HG03469 (cell line): ENCODE measurements at regions not wholly inside any gene's neighbourhood (a gene's known extent, or its start where the extent isn't known, plus 50 kb on each side); places are given as distances from the start of the nearest gene placed in this dataset.

Experiments used
- ATAC-seq: cut with Tn5 transposase; IDR thresholded peaks from one replicate; pipeline ENCODE4 v1.9.1; 2021; ENCODE audit warnings: mild to moderate bottlenecking, moderate library complexity, moderate number of reproducible peaks; ENCODE audit not compliant: unreplicated experiment

GRCh38 chr12:82174936-82175335 is 183.3 kb downstream of the CCDC59 start:
- no peak for ATAC-seq

GRCh38 chr12:82174383-82174782 is 183.8 kb downstream of the CCDC59 start:
- no peak for ATAC-seq

GRCh38 chr12:82149045-82149444 is 209.1 kb downstream of the CCDC59 start:
- ATAC-seq, result no peak

GRCh38 chr12:82146740-82147139 is 211.4 kb downstream of the CCDC59 start:
- ATAC-seq, result no peak

- ATAC-seq, result no peak
Measured at GRCh38 chr12:82144505-82144904, 213.7 kb downstream of the CCDC59 start.

- ATAC-seq, result no peak
Measured at GRCh38 chr12:82132390-82132789, 225.8 kb downstream of the CCDC59 start.

- ATAC-seq, result no peak
Measured at GRCh38 chr12:82130762-82131161, 227.4 kb downstream of the CCDC59 start.

- ATAC-seq, result no peak
Measured at GRCh38 chr12:82124711-82125380, 233.3 kb downstream of the CCDC59 start.

GRCh38 chr12:82121545-82121944 is 236.6 kb downstream of the CCDC59 start:
- no peak for ATAC-seq

- no peak for ATAC-seq
Measured at GRCh38 chr12:82120901-82121300, 237.3 kb downstream of the CCDC59 start.

GRCh38 chr12:82109243-82109642 is 248.9 kb downstream of the CCDC59 start:
- no peak for ATAC-seq

- no peak for ATAC-seq
Measured at GRCh38 chr12:82108615-82109014, 249.6 kb downstream of the CCDC59 start.

- ATAC-seq, result no peak
Measured at GRCh38 chr12:82099216-82099615, 259.0 kb downstream of the CCDC59 start.

- no peak for ATAC-seq
Measured at GRCh38 chr12:82097877-82098276, 260.3 kb downstream of the CCDC59 start.

- no peak for ATAC-seq
Measured at GRCh38 chr12:82097438-82097837, 260.7 kb downstream of the CCDC59 start.

GRCh38 chr12:82090165-82090564 is 268.0 kb downstream of the CCDC59 start:
- ATAC-seq, result no peak

- ATAC-seq, result no peak
Measured at GRCh38 chr12:82089369-82090121, 268.6 kb downstream of the CCDC59 start.

GRCh38 chr12:82082501-82082900 is 275.7 kb downstream of the CCDC59 start:
- ATAC-seq, result no peak

- ATAC-seq, result no peak
Measured at GRCh38 chr12:82069931-82070514, 288.2 kb downstream of the CCDC59 start.

GRCh38 chr12:82058197-82058596 is 299.0 kb upstream of the PPFIA2 start:
- ATAC-seq, result no peak

GRCh38 chr12:82057770-82058169 is 298.6 kb upstream of the PPFIA2 start:
- ATAC-seq, result no peak

GRCh38 chr12:82055391-82055790 is 296.2 kb upstream of the PPFIA2 start:
- ATAC-seq, result no peak
